Brain microvascular endothelial cell (primary cell): ENCODE measurements at regions not wholly inside any gene's neighbourhood (a gene's known extent, or its start where the extent isn't known, plus 50 kb on each side); places are given as distances from the start of the nearest gene placed in this dataset.

Experiments used
- DNase-seq: peaks from one replicate; pipeline ENCODE4 v3.0.0-alpha.2; 2020
- H3K27ac ChIP-seq: fragments of 250-450 bp; sonication (Bioruptor Pico); 2 replicates; pipeline ENCODE4 v1.5.1; 2020; ENCODE audit warnings: mild to moderate bottlenecking, moderate library complexity
- H3K27me3 ChIP-seq: fragments of 250-450 bp; sonication (Bioruptor Pico); replicated peaks from 2 replicates; pipeline ENCODE4 v1.5.1; 2020; ENCODE audit warnings: mild to moderate bottlenecking
- H3K36me3 ChIP-seq: fragments of 250-450 bp; sonication (Bioruptor Pico); replicated peaks from 2 replicates; pipeline ENCODE4 v1.5.1; 2020; ENCODE audit warnings: mild to moderate bottlenecking
- H3K4me3 ChIP-seq: 2 replicates; pipeline ENCODE4 v1.5.1; 2011; ENCODE audit warnings: low read depth, mild to moderate bottlenecking, control low read depth, low read length, moderate library complexity
- CTCF ChIP-seq: IDR thresholded peaks from 2 replicates; pipeline ENCODE4 v1.5.1; 2011; ENCODE audit warnings: low read depth, mild to moderate bottlenecking, moderate library complexity, low read length, control low read depth, inconsistent platforms; ENCODE audit errors: missing control alignments
- in situ Hi-C: cut with HindIII; loops from 2 replicates; pipeline ENCODE4 v1.10.0; 2017; ENCODE audit warnings: low sequenced_read_pairs, low pct_ligation_motif_present

- Histone ChIP-seq H3K4me3 (no peak overlapping the region), H3K27ac (no peak overlapping the region), H3K27me3 (no peaks in the 10 kb centered on the region), H3K36me3 (no peaks in the 10 kb centered on the region)
- no peak for TF ChIP-seq CTCF
- in situ Hi-C loops: no loop called here
- DNase-seq: no peak
These were observed 566.6 kb upstream of the MEF2C start for GRCh38 chr5:89449392-89450148.

- H3K27me3 ChIP-seq: no peaks in the 10 kb centered on the region
- H3K27ac ChIP-seq: no peak overlapping the region
- DNase-seq: no peak
- TF ChIP-seq CTCF: no peak
- in situ Hi-C loops: no loop called here
- no peaks in the 10 kb centered on the region for H3K36me3 ChIP-seq
- no peak overlapping the region for H3K4me3 ChIP-seq
These were observed 564.0 kb upstream of the MEF2C start for GRCh38 chr5:89447027-89447426.

- H3K27me3 ChIP-seq: no peaks in the 10 kb centered on the region
- no peaks in the 10 kb centered on the region for H3K36me3 ChIP-seq
- in situ Hi-C loops: no loop called here
- no peak overlapping the region for H3K4me3 ChIP-seq
- no peak for DNase-seq
- H3K27ac ChIP-seq: no peak overlapping the region
- no peak for TF ChIP-seq CTCF
These were observed 562.2 kb upstream of the MEF2C start for GRCh38 chr5:89445106-89445745.

GRCh38 chr5:89444088-89444487, 561.1 kb upstream of the MEF2C start:
- Histone ChIP-seq H3K36me3 (no peaks in the 10 kb centered on the region), H3K27ac (no peak overlapping the region), H3K27me3 (no peaks in the 10 kb centered on the region), H3K4me3 (no peak overlapping the region)
- no peak for TF ChIP-seq CTCF
- in situ Hi-C loops: no loop called here
- no peak for DNase-seq

- no peaks in the 10 kb centered on the region for H3K36me3 ChIP-seq
- no peak overlapping the region for H3K4me3 ChIP-seq
- no peaks in the 10 kb centered on the region for H3K27me3 ChIP-seq
- no peak for TF ChIP-seq CTCF
- in situ Hi-C loops: no loop called here
- no peak overlapping the region for H3K27ac ChIP-seq
- DNase-seq: no peak
These were observed 560.5 kb upstream of the MEF2C start for GRCh38 chr5:89443508-89443907.
